Left cardiac atrium (tissue), 4 donors: ENCODE measurements at regions not wholly inside any gene's neighbourhood (a gene's known extent, or its start where the extent isn't known, plus 50 kb on each side); places are given as distances from the start of the nearest gene placed in this dataset.
"Not testable (repeated sequence)": the region's sequence is repeated elsewhere in the genome, so short reads cannot be mapped to it uniquely, and the experiment has no call there.

Source experiments
- ATAC-seq, 2 donors: fragments of 200-7000 bp; cut with Tn5 transposase; one replicate each; pipeline ENCODE4 v1.9.1; 2020; ENCODE audit warnings: mild to moderate bottlenecking in 2 of 2, moderate library complexity in 2 of 2
- DNase-seq: peaks from one replicate; pipeline ENCODE4 v3.0.0-alpha.2; 2020
- intact Hi-C, 2 donors: fragments of 100-400 bp; cut with DNase I; formaldehyde crosslinking; loops; one replicate each; pipeline versions ENCODE4 v1.14.1 to v1.15.1; 2022 to 2023
- donor health status: DM: no; HTN: yes; CAD: no.
- donor health status: DM: no; HTN: yes; CAD: no; lungs with severe emphysema.
- donor health status: DM: yes; HTN: yes; CAD: no.
- donor health status: Dilated cardiomyopathy.

DNA sequence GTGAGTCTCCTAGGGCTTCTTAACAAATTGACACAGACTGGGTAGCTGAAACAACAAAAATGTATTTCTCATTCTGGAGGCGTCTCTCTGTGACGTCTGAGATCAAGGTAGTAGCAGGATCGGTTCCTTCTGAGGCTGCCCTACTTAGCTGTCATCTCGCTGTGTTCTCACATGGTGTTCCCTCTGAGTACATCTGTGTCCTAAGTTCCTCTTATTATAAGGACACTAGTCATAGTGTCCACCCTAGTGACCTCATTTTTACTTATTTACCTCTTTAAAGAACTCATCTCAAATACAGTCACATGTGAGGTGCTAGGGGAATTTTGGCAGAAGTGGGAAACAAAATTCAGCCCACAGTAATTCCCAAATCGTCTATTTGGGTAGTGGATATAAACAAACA is 529.1 kb downstream of the NPIPA7 start:
- ATAC-seq (no peak), DNase-seq (no peak)
- intact Hi-C loops = no loop called here

DNA sequence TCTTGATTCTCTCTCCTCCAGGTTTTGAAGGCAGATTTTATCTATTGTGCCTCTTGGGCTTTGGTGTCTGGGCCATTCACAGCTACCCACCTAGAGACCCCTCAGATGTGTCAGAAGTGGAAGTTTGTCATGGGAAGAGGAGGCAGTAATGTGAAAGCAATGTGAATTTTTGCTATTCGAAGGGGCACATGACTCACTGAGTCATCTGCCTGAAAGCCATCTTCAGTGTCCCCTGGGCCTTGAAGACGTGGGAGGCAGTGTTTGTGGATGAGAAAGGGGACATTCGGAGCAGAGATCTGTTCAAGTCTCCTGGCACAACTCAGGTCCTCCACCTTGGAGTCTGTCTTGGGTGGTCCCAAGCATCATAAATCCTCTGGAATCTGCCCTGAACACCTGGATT is 530.2 kb downstream of the NPIPA7 start:
- no peak for ATAC-seq
- intact Hi-C loops = no loop called here
- DNase-seq = no peak

DNA sequence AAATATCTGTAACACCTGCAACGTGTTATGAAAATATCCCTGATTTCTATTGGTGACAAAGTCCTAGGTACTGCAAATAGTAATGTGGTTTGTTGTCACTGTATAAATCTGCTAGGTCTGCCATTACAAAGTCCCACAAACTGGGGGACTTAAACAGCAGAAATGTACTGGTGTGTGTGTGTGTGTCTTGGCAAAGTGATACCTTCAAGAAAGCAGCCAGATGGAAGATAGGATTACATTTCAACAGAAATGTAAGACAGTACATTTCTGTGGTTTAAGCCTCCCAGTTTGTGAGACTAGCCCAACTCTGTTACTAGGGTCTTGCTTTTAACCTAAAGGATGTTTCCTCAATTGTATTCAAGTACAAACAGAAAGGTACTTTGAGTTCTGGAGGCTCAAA is 531.7 kb downstream of the NPIPA7 start:
- no peak for DNase-seq
- no peak for ATAC-seq
- intact Hi-C loops = no loop called here

DNA sequence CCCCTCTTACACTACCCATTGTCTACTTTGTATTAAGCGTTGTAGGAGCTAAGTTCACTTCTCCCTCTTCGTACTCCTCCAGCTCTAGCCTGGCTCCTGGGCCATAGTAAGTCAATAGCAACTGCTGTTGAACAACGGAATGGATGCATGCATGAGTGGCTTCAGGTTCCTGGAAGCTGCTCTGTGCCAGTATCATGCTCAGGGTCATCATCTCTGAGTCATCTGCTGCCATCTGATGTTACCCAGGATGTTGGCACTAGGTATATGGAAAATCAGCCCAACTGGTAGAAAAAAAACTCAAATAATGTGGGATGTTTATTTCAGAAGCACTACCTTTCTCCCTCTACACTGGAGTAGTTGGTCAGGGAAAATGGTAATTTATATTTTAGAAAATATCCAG is 536.8 kb downstream of the NPIPA7 start:
- no peak for DNase-seq
- no peak for ATAC-seq
- intact Hi-C loops = no loop called here

DNA sequence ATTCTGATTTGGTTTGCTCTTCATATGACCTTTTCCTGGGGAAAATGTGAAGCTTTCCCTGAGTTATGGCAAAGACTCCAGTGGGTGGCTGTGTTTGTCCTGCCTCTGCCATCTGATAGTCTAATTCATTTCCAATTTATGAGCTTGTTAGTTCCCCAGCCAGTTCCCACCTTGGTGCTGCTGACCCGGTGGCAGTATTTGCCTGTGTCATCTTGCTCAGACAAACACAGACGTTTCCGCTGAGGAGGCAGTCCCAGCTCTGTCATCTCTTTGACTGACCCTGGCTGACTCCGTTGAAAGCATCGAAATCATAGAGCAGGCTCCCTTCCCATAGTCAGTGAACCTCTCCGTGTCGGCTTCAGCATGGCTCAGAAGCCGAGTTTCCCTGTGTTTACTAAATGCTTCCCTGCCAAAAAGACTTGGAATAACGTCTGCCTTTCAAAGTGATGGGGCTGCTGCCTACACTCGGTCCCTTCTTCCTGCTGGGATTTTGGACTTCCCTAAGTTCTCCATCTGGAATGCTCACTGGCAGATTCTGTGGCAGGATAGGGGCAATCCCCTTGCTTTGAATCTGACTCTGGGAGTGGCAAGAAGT is 538.3 kb downstream of the NPIPA7 start:
- intact Hi-C loops = no loop called here
- DNase-seq = no peak
- no peak for ATAC-seq

DNA sequence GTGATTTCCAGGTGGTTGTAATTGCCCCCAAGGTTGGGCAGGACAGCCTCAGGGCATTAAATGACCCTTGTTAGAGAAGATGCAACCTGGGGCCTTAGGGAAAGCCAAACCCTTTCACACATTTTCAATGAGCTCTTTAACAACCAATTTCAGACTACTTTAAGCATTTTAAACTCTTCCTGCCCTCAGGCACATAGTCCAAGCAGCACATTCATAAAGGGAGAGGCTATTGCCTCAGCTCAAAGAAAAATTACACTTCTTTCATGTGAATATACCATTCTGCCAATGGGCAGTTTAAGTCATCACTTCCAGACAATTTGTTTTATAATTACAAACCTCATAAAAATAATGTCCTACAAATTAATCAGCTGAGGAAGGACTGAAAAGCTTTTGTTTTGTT is 544.5 kb downstream of the NPIPA7 start:
- intact Hi-C loops = no loop called here
- ATAC-seq (no peak), DNase-seq (no peak)

DNA sequence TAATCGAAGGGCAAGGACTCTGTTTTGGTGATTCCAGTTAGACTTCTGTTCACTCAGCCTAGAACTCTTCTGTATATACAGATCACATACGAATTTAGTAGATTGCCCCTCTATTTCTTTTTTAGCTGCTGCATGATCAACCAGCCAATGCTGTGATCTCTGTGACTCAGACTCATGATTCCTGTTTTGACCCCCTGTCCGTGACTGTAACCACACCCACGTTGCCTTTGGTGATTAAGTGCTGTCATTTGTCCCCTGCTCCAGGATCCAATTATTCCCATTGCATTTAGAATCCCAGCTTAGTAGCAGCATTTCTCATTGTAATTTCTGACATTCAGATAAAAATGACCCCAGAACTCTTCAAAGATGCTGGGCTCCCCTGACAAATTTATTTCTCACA is 545.7 kb downstream of the NPIPA7 start:
- ATAC-seq (no peak), DNase-seq (no peak)
- intact Hi-C loops = no loop called here

DNA sequence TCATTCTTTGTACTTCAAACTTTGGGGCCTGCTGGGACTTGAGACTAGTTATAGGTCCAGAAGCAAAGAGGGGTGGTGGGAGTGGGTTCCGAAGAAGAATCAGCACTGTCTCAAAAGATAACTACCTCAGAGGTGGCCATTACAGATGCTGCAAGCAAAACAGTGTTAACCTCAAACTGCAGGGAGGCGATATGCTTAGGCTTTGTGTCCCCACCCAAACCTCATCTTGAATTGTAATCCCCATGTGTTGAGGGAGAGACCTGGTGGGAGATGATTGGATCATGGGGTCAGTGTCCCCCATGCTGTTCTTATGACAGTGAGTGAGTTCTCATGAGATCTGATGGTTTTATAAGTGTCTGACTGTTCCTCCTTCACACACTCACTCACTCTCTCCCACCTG is 545.3 kb downstream of the XYLT1 start:
- DNase-seq = no peak
- no peak for ATAC-seq
- intact Hi-C loops = no loop called here

DNA sequence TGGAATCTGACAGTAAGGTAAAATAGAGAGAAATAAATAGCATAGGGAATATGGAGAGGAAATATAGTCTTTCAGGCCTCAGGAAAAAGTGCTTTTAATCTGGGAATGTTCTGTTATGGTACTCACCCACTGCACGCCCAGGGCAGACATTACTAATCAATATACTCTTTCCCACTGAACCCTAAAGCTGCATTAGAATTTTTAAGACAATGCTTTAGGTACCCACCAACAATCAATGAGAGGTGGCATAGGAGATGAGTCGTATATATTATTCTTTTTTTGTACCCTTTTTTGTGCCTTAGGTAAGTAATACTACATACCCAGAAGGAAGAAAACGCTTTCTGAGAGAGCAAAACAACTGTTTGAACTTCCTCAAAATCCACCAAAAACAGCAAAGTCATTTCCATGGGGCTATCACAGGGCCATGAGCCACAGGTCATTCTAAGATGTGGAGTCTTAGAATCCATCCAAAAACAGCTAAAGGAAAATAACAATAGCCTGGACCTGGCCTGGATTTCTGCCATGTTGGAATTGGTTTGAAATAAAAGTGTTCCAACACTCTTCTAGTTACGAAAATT is 542.1 kb downstream of the XYLT1 start:
- ATAC-seq (no peak), DNase-seq (no peak)
- intact Hi-C loops = no loop called here

DNA sequence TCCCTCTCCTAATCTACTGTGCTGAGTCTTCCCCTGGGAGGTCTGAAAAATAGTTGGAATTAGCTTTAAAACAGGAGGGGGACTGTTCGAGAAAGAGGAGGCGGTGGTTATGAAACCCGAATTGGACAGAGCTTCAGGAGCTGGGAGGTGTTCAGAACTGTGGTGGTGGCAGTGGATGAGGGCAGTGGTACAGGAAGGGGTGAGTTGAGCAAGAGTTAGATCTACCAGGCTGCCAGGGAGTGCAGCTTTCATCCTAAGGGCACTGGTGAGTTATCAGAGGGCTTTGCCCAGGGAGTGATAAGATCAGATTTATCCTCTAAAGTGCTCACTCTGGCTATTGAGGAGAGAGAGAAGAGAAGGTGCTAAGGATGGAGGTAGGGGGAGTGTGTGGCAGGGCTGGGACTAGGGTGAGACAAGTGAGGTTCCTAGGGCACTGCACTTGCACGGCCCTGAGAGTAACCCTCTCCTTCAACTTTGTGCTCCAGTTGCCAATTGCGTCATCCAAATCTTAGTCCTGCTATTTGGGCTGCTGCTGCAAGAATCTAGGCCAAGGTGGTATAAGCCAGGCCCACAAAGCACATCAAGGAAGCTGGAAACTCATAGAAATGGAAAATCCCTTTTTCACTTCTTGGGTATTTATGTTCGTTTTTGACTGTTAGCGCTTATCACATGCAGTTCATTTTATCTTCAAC is 540.3 kb downstream of the XYLT1 start:
- no peak for DNase-seq
- intact Hi-C loops = no loop called here

DNA sequence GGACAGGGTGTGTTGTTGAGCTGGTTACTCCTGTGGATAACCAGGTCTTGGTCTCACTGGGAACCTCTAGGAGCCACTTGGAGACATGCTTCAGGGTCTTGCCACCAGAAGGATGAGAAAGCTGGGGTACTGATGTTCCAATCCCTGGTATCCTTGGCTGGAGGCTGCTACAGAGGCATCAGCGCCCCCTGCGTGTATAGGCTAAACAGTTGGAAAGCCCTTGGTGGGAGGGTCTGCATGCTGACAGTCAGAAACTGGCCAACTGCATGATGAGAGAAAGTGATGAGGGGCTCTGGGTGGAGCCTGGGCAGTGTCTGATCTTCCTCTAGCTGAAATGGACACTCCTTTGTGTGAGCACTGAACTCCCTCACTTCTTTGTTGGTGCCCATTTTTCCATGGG is 536.9 kb downstream of the XYLT1 start:
- DNase-seq (no peak), ATAC-seq (no peak)
- intact Hi-C loops = no loop called here

More for the DNA sequence above, 540.3 kb downstream of the XYLT1 start:
- peak in 1 of 2 donors; percentile 53 for ATAC-seq

DNA sequence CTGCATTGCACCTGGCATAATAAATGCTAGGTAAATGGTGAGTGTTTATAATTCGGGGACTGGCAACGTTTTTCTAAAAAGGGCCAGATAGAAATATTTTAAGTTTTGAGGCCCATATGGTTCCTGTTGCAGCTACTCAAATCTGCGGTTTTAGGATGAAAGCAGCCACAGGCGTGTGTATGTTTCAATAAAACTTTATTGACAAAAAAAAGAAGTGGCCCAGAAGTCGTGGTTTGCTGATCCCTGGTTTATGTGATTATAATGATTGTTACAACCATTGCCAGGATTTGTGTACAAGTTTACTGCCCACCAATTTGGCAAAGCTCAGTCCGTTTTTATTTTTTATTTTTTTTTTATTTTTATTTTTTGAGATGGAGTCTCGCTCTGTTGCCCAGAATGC is 536.1 kb downstream of the XYLT1 start:
- intact Hi-C loops = no loop called here
- ATAC-seq (no peak), DNase-seq (no peak)

DNA sequence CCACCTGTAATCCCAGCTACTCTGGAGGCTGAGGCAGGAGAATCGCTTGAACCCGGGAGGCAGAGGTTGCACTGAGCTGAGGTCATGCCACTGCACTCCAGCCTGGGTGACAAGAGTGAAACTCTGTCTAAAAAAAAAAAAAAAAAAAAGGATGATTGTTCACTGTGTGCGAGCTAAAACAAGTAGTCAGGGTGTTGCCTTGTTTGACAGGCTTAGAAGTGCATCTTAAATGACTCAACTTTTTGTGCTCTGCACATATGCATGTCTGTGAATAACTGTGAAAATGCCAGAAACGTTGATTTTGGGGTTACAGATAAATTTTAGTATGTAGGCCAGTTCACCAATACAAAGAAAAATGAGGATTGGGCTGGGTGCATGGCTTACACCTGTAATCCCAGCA is 534.9 kb downstream of the XYLT1 start:
- ATAC-seq, DNase-seq, intact Hi-C loops: not testable (repeated sequence)

DNA sequence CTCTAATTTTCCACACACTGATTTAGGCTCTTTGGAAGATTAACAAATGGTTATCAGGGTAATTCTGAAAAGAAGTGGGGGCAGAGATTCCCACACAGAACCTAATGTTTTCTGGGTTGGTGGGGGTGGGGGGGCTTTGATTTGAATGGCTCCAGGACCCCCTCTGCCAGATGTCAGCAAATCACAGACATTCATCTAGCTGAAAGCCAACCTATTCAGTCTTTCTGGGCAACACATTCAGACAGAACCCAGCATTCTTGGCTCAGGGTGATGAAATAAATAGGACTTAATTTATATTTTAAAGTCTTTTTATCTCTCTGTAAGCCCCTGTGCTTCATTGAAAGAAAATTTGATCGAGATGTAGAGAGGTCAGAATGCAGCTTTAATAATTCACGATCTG is 533.2 kb downstream of the XYLT1 start:
- DNase-seq (no peak), ATAC-seq (no peak)
- intact Hi-C loops = no loop called here

DNA sequence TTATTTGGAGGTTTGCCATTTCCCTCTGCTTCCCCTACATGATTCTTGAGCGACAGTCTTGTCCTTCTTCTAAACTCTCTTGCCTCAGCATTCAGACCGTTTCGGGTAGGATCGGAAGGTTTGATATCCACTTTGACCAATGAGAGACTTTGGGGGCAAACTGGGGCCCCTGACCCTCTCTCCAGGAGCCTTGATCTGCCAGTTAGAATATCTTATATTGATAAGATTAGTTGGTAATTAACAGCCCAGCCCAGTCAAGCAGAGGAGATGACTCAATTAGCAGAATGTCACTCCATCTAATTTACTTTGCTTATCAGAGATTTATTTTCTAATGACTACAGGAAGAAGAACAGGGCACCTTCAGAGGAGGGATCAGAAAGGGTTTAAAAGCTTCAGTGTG is 532.8 kb downstream of the XYLT1 start:
- DNase-seq (no peak), ATAC-seq (no peak)
- intact Hi-C loops = no loop called here

DNA sequence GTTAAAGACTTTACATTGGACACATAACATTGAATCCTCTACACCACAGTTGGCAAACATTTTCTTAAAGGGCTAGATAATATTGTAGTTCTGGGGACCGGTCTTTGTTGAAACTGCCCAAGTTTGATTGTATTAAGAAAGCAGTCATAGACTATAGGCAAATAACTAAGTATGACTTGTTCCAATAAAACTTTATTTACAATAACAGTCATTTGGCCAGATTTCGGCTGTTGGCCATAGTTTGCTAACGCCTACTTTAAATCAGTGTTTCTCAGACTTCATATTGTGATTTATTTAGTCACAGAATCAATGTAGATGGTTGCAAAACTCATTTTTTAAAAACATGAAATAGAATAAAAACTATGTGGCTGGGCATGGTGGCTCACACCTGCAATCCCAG is 531.8 kb downstream of the XYLT1 start:
- DNase-seq (no peak), ATAC-seq (no peak)
- intact Hi-C loops = no loop called here

DNA sequence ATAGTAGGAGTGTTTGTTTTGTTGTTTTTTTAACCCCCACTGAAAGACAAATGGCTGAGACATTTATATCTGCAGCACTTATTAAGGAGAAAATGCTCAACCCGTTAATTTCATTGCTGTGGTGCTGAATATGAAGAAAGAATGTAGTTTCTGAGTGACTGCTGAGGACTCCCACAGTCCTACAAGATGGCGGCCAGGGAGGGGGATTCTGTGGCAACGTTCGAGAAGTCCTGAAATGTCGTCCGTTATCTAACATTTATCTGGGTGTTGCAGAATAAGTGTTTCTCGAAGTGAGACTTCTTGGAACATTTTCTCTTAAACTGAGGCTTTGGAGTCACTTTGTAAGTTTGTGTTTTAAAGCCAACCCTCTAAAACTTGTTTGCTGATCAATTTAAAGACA is 530.4 kb downstream of the XYLT1 start:
- no peak for ATAC-seq
- intact Hi-C loops = no loop called here
- DNase-seq = no peak

DNA sequence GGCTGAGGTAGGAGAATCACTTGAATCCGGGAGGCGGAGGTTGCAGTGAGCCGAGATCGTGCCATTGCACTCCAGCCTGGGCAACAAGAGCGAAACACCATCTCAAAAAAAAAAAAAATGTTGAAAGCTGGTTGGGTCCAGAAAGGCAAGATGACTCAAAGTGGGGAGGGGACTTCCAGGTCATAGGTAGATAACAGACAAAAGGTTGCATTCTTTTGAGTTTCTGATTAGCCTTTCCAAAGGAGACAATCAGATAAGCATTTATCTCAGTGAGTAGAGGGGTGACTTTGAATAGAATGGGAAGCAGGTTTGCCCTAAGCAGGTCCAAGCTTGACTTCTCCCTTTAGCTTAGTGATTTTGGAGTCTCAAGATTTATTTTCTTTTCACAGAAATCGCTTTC is 527.9 kb downstream of the XYLT1 start:
- intact Hi-C loops, DNase-seq, ATAC-seq: not testable (repeated sequence)

DNA sequence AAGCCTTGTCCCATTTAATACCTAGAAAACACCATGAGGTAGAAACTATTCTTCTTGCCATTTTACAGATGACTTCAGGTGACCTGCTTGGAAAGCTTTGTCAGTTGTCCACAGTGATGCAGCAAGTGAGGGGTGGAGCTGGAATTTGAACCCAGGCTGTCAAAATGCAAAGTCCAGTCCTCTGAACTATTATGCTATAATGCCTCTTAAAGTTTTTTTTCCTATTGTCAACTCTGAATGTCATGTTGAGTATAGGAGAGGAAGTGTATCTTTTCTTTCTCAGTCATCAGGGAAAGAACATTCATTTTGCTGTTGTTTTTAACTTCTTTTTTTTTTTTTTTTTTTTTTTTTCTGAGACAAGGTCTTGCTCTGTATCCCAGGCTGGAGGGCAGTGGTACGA is 525.6 kb downstream of the XYLT1 start:
- ATAC-seq (no peak), DNase-seq (no peak)
- intact Hi-C loops = no loop called here

DNA sequence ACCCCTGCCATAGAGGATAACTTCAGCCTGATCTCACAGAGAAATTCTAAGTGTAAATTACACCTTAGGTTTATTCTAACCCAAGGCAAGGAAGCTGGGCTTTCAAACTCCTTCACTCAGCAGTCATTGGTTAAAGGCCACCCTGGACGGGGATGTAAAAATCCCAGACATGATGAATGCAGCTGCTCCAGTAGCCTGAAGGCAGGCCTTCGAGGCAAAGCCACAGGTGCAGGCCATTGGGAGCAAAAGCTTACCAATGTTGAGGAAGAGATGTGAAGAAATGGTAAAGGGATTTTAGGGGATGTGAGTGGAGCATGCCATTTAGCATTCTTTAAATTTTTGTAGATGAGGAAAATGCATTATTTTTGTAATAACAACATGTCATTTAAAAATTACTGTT is 514.4 kb downstream of the XYLT1 start:
- no peak for ATAC-seq

DNA sequence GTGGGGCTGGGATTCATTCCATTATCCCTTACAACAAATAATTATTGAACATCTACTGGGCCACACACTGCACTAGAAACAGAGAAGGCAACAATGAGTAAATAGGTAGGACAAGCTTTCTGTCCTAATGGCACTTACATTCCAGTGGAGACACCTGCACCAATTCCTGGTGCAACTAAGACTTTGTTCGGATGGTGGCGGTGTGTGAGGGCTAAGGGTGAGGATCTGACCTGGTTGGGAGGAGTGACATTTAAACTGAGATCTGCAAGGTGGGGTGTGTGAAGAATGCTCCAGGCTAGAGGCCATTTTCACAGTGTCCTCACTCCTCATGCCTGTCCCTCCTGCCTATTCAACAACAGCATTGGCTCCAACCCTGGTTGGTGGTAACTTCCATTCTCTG is 510.0 kb downstream of the XYLT1 start:
- ATAC-seq = no peak
- no peak for DNase-seq
- intact Hi-C loops = no loop called here

More for the DNA sequence above, 514.4 kb downstream of the XYLT1 start:
- intact Hi-C loops = no loop called here
- no peak for DNase-seq
